Stimulated activated memory B cell treated with anti-CD40 and anti-IgM and Interleukin-4, amounts not matched to agents 10 μg/mL and 1 μg/mL and 100 μg/mL, for 72 hours (primary cell): ENCODE measurements at regions not wholly inside any gene's neighbourhood (a gene's known extent, or its start where the extent isn't known, plus 50 kb on each side); places are given as distances from the start of the nearest gene placed in this dataset.

ENCODE experiments used
- ATAC-seq: fragments of 150-1000 bp; cut with Tn5 transposase; 2 replicates; pipeline ENCODE4 v1.10.0; 2021
- H3K27ac Mint-ChIP-seq: one replicate; pipeline ENCODE4 v1.8.0; 2022; ENCODE audit warnings: mild to moderate bottlenecking, mixed read lengths
- H3K27me3 Mint-ChIP-seq: one replicate; pipeline ENCODE4 v1.8.0; 2022; ENCODE audit warnings: mixed read lengths
- H3K36me3 Mint-ChIP-seq: one replicate; pipeline ENCODE4 v1.8.0; 2022; ENCODE audit warnings: mixed read lengths
- H3K4me1 Mint-ChIP-seq: one replicate; pipeline ENCODE4 v1.8.0; 2022; ENCODE audit warnings: mixed read lengths
- H3K4me3 Mint-ChIP-seq: one replicate; pipeline ENCODE4 v1.8.0; 2022; ENCODE audit warnings: mild to moderate bottlenecking, moderate library complexity, mixed read lengths
- H3K9me3 Mint-ChIP-seq: one replicate; pipeline ENCODE4 v1.8.0; 2022; ENCODE audit warnings: mixed read lengths

DNA sequence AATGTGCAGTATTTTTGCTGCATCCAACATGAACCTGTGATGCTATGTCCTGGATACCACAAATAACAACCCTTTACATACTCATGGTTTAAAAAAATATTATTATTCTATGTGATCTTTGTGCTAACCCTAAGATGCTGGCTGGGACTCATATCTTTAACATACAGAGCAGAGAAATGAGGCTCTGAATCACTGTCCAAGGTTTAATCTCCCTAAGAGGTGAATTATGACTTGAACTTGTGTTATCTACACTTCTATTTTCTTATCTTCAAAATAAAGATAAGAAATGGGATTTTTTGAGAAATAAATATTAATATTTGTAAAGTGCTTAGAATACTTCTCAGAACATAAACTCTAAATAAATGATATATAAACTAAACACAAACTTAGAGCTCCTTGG lies 68.8 kb upstream of the GRIA1 start:
- no peaks in the 10 kb centered on the region for H3K4me1 Mint-ChIP-seq
- H3K27ac Mint-ChIP-seq: no peak overlapping the region
- H3K36me3 Mint-ChIP-seq: no peaks in the 10 kb centered on the region

DNA sequence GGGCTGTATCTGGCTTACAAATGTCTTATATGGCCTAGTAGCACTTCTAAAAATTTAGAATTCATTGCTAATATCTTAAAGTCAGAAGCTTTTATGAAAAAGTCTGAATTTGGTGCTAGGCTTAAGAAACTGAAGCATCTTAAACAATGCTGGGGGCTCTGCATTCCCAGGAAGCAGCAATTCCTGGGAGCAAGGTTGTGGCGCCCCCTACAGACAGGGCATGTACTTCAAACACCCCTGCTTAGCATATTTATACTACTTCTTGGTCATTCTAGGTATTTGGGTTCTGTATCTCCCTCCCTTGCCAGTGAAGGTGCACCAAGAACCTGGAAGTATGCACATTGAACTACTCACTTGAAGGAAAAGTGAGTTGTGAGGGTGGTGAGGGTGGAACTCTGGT lies 64.6 kb upstream of the GRIA1 start:
- no peak overlapping the region for H3K27ac Mint-ChIP-seq
- no peak for ATAC-seq
- H3K4me1 Mint-ChIP-seq: no peaks in the 10 kb centered on the region
- H3K4me3 Mint-ChIP-seq: no peak overlapping the region
- no peaks in the 10 kb centered on the region for H3K27me3 Mint-ChIP-seq
- H3K36me3 Mint-ChIP-seq: no peaks in the 10 kb centered on the region
- H3K9me3 Mint-ChIP-seq: peaks cover 4% of the 10 kb centered on the region

More for the DNA sequence above, 68.8 kb upstream of the GRIA1 start:
- no peak for ATAC-seq
- H3K4me3 Mint-ChIP-seq: no peak overlapping the region
- H3K9me3 Mint-ChIP-seq: no peaks in the 10 kb centered on the region
- no peaks in the 10 kb centered on the region for H3K27me3 Mint-ChIP-seq

DNA sequence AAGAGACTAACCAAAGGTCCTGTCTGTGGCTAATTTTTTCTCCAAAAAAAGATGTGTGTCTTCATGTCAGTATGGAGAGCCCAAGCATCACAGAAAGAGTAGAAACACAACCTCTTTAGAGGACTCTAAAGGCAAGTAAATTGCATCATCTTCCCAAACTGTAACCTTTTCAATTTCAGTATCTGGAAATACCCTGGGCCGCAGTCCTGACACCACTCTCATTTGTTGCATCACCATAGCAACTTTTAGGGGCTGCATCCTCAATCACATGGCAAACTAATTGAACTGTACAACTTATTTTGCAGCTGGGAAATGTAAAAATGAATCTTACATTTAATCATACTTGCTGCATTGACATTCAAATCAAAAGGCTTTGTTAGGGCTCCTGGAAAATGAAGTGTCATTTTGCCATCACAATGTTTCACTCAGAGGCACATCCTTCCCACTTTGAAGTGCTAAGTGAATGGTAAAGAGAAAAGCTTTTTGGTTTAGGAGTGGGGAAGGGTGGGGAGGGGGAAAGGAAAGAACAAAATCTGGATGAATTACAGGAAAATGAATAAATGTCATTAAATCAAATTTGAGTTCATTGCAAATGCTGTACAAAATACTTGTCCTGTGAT lies 60.6 kb upstream of the GRIA1 start:
- Mint-ChIP-seq H3K36me3 (no peaks in the 10 kb centered on the region), H3K9me3 (peaks cover 4% of the 10 kb centered on the region), H3K27ac (no peak overlapping the region), H3K27me3 (no peaks in the 10 kb centered on the region), H3K4me3 (no peak overlapping the region), H3K4me1 (no peaks in the 10 kb centered on the region)
- no peak for ATAC-seq

DNA sequence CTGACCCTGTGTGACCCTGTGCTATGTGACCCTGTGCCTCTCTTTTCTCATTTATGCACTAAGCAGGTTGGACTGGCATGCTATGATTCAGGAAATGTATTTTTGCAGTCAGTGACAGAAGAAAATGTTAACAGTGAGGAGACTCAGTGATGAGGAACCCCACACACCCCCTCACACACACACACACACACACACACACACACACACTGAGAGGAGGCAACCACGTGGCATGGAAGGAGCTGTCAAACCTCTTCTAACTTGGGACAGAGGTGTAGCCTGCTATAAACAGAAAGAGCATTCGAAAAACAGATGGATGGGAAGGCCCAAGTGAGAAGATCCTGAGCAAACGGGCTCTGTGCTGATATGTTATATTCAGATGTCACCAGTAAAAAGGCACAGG lies 57.9 kb upstream of the GRIA1 start:
- Mint-ChIP-seq H3K27ac (no peak overlapping the region), H3K4me1 (no peaks in the 10 kb centered on the region), H3K36me3 (no peaks in the 10 kb centered on the region), H3K4me3 (no peak overlapping the region), H3K9me3 (peaks cover 4% of the 10 kb centered on the region), H3K27me3 (no peaks in the 10 kb centered on the region)
- ATAC-seq: no peak

DNA sequence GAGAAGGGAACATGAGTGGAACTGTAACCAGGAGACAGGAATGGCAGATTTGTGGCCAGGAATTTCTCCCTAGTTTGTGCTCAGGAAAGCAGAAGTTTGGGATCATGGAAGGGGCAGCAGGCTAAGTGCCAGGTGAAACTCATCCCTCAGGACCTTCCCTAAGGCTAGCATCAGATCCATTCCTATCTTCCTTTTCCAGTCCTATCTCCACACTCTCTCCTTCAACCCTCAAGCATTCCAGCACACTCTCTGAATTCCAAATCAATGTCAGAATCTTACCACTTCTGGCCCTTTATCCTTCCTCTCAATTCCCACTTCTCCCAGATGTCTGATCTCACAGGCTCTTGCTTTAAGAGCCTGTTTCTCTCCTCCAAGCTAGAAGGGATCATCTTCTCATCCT lies 53.2 kb upstream of the GRIA1 start:
- Mint-ChIP-seq H3K36me3 (no peaks in the 10 kb centered on the region), H3K27ac (no peak overlapping the region), H3K27me3 (no peaks in the 10 kb centered on the region), H3K9me3 (no peaks in the 10 kb centered on the region), H3K4me3 (no peak overlapping the region), H3K4me1 (no peaks in the 10 kb centered on the region)
- no peak for ATAC-seq

DNA sequence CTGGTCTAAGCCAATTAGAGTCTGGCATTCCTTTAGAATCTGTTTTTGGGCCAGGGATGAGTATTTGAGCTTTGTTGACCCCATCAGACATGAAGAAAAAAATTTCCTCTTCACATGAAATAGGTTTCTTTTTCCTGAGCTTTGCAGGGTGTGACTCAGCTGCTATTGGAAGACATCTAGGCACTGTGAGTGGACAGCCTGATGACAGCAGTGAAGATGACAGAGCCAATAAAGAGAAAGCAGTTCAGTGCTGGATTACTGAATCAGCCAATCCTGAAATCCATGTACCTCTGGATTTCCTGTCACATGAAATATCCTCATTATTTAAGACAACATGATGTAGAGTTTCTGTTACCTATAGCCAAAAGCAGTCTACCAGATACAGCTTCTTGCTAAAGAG lies 51.3 kb upstream of the GRIA1 start:
- ATAC-seq: no peak
- no peaks in the 10 kb centered on the region for H3K27me3 Mint-ChIP-seq
- H3K9me3 Mint-ChIP-seq: no peaks in the 10 kb centered on the region
- H3K4me3 Mint-ChIP-seq: no peak overlapping the region
- H3K36me3 Mint-ChIP-seq: no peaks in the 10 kb centered on the region
- no peaks in the 10 kb centered on the region for H3K4me1 Mint-ChIP-seq
- H3K27ac Mint-ChIP-seq: no peak overlapping the region
